ENCODE measurements at regions not wholly inside any gene's neighbourhood (a gene's known extent, or its start where the extent isn't known, plus 50 kb on each side); places are given as distances from the start of the nearest gene placed in this dataset.
"Not testable (repeated sequence)": the region's sequence is repeated elsewhere in the genome, so short reads cannot be mapped to it uniquely, and the experiment has no call there.

DNA sequence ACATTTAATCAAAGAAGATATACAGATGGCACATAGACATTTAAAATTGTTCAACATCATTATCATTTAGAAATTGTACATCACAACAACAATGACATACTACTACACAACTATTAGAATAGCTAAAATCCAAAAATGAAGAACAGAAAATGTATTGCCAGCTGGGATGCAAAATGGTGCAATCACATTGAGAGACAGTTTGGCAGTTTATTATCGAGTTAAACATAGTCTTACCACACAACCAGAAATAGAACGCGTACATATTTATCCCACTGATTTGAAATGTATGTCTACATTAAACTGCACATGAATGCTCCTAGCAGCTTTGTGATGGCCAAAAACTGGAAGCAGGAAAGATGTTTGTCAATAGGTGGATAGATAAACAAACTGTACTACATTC is 791.5 kb upstream of the MGAT4C start:
- Histone ChIP-seq H3K4me3 (ENCODE audit: low read length) (no peak overlapping the region), H3K4me2 (ENCODE audit: low read length) (no peak overlapping the region), H3K4me1 (ENCODE audit: control insufficient read depth, insufficient read depth, low read length) (no peaks in the 10 kb centered on the region), H3K27me3 (ENCODE audit: control insufficient read depth, insufficient read depth, low read length) (no peaks in the 10 kb centered on the region), H3K36me3 (ENCODE audit: insufficient read depth, low read length) (no peaks in the 10 kb centered on the region), H3K9me3 (replicated peaks; ENCODE audit: low read length) (no peaks in the 10 kb centered on the region), H3K9ac (ENCODE audit: low read depth, low read length) (no peak overlapping the region)

DNA sequence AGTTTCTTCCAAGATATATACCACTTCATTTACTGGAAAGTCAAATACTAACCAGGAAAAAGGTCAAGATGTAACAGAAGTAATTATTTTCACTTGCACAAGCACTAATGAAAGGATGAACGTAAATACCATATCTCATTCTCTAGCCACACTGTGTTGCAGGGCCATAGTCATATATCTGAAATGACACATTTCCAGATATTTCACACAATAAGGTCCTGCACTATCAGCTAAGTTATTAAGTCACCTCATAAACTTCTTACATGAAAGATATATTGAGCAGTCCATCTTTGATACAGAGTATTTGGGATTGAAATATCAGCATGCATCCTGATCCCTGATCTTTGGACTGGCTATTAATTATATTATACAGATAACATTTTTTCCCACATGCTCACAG is 783.3 kb upstream of the MGAT4C start:
- Histone ChIP-seq H3K27me3 (ENCODE audit: control insufficient read depth, insufficient read depth, low read length) (no peaks in the 10 kb centered on the region), H3K4me2 (ENCODE audit: low read length) (no peak overlapping the region), H3K9ac (ENCODE audit: low read depth, low read length) (no peak overlapping the region), H3K9me3 (replicated peaks; ENCODE audit: low read length) (no peaks in the 10 kb centered on the region), H3K36me3 (ENCODE audit: insufficient read depth, low read length) (no peaks in the 10 kb centered on the region), H3K4me1 (ENCODE audit: control insufficient read depth, insufficient read depth, low read length) (no peaks in the 10 kb centered on the region), H3K4me3 (ENCODE audit: low read length) (no peak overlapping the region)

DNA sequence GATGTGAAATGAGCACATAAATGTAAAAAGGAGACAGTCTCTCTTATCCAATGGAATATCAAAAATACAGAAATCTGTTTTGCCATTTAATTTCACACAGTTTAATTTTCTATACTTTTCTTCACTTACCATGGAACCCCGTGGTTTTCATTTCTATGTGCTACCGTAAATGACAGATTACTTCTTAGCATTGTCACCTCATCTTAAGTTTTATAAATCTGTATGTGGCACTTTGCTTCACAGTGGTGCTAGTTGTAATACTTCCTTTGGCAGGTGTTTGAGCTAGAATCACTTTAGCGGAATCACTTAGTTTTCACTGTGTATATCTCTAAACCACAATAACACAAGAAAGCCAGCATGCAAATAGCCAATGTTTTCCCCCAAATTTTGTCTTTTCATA is 781.9 kb upstream of the MGAT4C start:
- no peaks in the 10 kb centered on the region for H3K9me3 ChIP-seq (replicated peaks; ENCODE audit: low read length)
- no peak overlapping the region for H3K9ac ChIP-seq (ENCODE audit: low read depth, low read length)
- no peaks in the 10 kb centered on the region for H3K27me3 ChIP-seq (ENCODE audit: control insufficient read depth, insufficient read depth, low read length)
- no peak overlapping the region for H3K4me3 ChIP-seq (ENCODE audit: low read length)
- H3K36me3 ChIP-seq (ENCODE audit: insufficient read depth, low read length): no peaks in the 10 kb centered on the region
- no peak overlapping the region for H3K4me2 ChIP-seq (ENCODE audit: low read length)
- no peaks in the 10 kb centered on the region for H3K4me1 ChIP-seq (ENCODE audit: control insufficient read depth, insufficient read depth, low read length)

DNA sequence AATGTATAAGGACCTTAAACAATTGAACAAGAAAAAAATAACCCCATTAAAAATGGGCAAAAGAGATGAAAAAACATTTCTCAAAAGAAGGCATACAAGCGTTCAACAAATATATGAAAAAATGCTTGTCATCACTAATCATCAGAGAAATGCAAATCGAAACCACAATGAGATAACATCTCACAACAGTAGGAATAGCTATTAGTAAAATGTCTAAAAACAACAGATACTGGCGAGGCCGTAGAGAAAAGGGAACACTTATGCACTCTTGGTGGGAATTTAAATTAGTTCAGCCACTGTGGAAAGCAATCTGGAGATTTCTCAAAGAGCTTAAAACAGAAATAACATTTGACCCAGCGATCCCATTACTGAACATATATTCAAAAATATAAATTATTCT is 769.8 kb upstream of the MGAT4C start:
- H3K4me1 ChIP-seq (ENCODE audit: control insufficient read depth, insufficient read depth, low read length): no peaks in the 10 kb centered on the region
- H3K4me2 ChIP-seq (ENCODE audit: low read length): no peak overlapping the region

DNA sequence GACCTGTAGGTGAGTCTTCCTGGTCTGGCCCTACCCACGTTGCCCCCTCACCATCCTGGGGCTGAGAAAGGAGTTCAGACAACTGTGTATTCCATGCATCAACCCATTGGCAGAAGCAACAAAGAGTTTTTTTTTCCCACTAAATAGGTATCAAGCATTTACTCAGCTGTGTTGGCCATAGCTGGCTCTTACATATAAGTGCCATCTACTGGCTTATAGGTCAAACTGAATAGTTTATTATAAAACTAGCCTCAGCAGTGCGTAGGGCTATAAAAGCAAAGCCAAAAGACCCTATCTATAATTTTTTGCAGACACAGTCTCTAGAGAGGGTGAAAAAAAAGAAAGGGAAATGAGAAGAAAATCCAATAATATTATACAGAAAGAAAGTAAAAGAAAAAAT is 765.2 kb upstream of the MGAT4C start:
- Histone ChIP-seq H3K4me2 (ENCODE audit: low read length) (no peak overlapping the region), H3K9ac (ENCODE audit: low read depth, low read length) (no peak overlapping the region), H3K9me3 (replicated peaks; ENCODE audit: low read length) (no peaks in the 10 kb centered on the region), H3K27me3 (ENCODE audit: control insufficient read depth, insufficient read depth, low read length) (no peaks in the 10 kb centered on the region), H3K4me1 (ENCODE audit: control insufficient read depth, insufficient read depth, low read length) (no peaks in the 10 kb centered on the region), H3K36me3 (ENCODE audit: insufficient read depth, low read length) (no peaks in the 10 kb centered on the region), H3K4me3 (ENCODE audit: low read length) (no peak overlapping the region)

More for the DNA sequence above, 769.8 kb upstream of the MGAT4C start:
- Histone ChIP-seq H3K27me3 (ENCODE audit: control insufficient read depth, insufficient read depth, low read length) (no peaks in the 10 kb centered on the region), H3K4me3 (ENCODE audit: low read length) (no peak overlapping the region), H3K9ac (ENCODE audit: low read depth, low read length) (no peak overlapping the region), H3K9me3 (replicated peaks; ENCODE audit: low read length) (no peaks in the 10 kb centered on the region), H3K36me3 (ENCODE audit: insufficient read depth, low read length) (no peaks in the 10 kb centered on the region)

DNA sequence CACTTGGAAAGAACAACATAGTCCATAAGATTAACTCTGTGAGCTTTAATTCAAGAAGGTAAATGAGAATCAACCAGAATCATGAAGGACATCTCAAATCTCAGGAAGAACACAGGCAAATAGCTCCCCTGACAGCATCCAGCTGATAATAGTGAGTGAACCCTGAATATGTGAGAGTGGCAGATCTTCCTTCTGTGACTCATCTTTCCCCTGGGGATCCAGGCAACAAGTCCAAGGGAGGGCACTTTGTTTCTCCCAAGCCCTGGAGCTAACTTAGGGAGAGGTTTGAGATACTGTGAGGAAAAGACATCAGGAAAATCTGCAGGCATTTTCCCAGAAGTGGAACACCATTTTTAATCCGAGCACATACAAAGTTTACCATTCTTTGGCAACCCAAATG is 763.9 kb upstream of the MGAT4C start:
- H3K9me3 ChIP-seq (replicated peaks; ENCODE audit: low read length): no peaks in the 10 kb centered on the region
- H3K4me2 ChIP-seq (ENCODE audit: low read length): no peak overlapping the region
- no peak overlapping the region for H3K4me3 ChIP-seq (ENCODE audit: low read length)
- H3K4me1 ChIP-seq (ENCODE audit: control insufficient read depth, insufficient read depth, low read length): no peaks in the 10 kb centered on the region
- no peak overlapping the region for H3K9ac ChIP-seq (ENCODE audit: low read depth, low read length)
- no peaks in the 10 kb centered on the region for H3K27me3 ChIP-seq (ENCODE audit: control insufficient read depth, insufficient read depth, low read length)
- H3K36me3 ChIP-seq (ENCODE audit: insufficient read depth, low read length): no peaks in the 10 kb centered on the region

DNA sequence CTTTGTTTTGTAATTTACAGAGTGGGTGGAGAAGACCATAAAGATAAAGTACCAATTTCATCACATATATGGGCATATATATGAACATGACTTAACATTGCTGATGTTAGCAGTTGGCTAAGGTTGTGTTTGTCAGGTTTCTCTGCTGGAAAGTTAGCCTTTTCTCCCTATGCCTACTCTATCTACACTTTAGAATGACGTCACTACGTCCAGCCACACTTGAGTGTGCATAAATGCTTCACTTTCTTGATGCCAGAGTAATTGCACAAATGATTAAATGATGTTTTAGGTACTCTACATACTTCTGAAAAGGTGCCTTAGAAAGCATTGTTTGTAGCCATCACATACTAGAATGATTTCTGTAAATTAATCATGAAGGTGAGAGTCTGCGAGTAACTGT is 759.2 kb upstream of the MGAT4C start:
- Histone ChIP-seq H3K9me3 (replicated peaks; ENCODE audit: low read length) (no peaks in the 10 kb centered on the region), H3K4me1 (ENCODE audit: control insufficient read depth, insufficient read depth, low read length) (no peaks in the 10 kb centered on the region), H3K9ac (ENCODE audit: low read depth, low read length) (no peak overlapping the region), H3K27me3 (ENCODE audit: control insufficient read depth, insufficient read depth, low read length) (no peaks in the 10 kb centered on the region), H3K4me3 (ENCODE audit: low read length) (no peak overlapping the region), H3K4me2 (ENCODE audit: low read length) (no peak overlapping the region), H3K36me3 (ENCODE audit: insufficient read depth, low read length) (no peaks in the 10 kb centered on the region)

DNA sequence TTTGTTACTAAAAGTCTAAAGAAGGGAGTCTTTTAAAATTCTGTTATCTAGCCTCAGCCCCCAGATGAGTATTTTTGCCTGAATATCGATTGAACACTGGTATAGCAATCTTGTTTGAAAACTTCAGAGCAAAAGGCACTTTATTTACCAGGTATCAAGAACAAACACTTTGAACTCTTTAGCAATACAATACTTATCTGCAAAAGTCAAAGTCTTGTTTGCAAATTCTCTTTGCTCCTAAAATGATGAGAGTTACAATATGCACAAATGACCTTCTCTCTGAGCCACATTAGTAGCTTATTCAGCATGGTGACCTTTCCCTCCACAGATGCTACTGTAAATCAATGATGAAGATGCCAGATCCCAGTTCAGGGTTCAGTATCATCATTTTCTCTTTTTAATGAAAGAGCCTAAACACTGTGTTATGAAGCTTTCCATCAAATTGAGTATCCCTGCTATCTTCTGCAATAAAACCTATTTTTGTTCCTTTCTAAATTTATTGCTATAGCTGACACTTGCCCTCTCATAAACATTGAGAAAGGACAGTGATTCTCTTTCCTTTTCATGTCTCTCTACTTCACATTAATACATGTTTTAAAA is 752.7 kb upstream of the MGAT4C start:
- Histone ChIP-seq H3K9me3 (replicated peaks; ENCODE audit: low read length) (no peaks in the 10 kb centered on the region), H3K9ac (ENCODE audit: low read depth, low read length) (no peak overlapping the region), H3K27me3 (ENCODE audit: control insufficient read depth, insufficient read depth, low read length) (no peaks in the 10 kb centered on the region), H3K36me3 (ENCODE audit: insufficient read depth, low read length) (no peaks in the 10 kb centered on the region), H3K4me2 (ENCODE audit: low read length) (no peak overlapping the region), H3K4me3 (ENCODE audit: low read length) (no peak overlapping the region), H3K4me1 (ENCODE audit: control insufficient read depth, insufficient read depth, low read length) (no peaks in the 10 kb centered on the region)

DNA sequence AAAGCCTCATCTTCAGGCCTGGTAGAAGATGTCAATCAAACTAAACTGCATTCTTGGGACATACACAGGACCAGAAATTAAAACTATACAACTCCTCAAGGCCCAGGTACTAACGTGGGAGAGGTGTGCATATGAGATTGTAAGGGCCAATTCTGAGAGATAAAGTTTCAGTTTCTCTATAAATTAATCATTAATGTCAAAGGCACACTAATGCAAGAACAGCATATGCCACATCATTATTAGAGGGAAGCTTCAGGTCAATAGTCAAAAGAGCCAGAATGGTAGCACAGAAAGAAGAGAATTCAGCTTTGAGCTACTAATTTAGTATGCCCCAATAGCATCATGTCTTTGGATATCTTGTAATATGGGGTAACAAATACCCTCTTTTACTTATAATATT is 744.9 kb upstream of the MGAT4C start:
- Histone ChIP-seq H3K9me3 (replicated peaks; ENCODE audit: low read length) (no peaks in the 10 kb centered on the region), H3K9ac (ENCODE audit: low read depth, low read length) (no peak overlapping the region), H3K36me3 (ENCODE audit: insufficient read depth, low read length) (no peaks in the 10 kb centered on the region), H3K4me1 (ENCODE audit: control insufficient read depth, insufficient read depth, low read length) (no peaks in the 10 kb centered on the region), H3K27me3 (ENCODE audit: control insufficient read depth, insufficient read depth, low read length) (no peaks in the 10 kb centered on the region), H3K4me2 (ENCODE audit: low read length) (no peak overlapping the region), H3K4me3 (ENCODE audit: low read length) (no peak overlapping the region)

DNA sequence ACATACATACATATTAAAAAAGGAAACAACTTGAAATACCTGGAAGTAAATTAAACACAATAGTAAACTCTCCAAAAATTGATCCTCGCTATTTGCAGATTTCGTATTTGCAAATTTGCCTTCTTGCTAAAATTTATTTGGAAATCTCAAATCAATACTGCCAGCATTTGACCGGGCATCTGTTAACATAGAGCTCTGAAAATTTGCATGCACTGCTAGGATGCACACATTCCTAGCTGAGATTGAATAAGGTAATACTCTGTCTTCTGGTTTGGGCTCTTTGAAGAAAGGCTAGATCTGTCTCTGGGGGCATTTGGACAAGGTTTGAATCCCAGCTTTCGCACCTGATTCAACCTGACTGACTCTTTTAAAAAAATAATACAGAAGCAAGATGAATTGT is 729.1 kb upstream of the MGAT4C start:
- Histone ChIP-seq H3K36me3 (ENCODE audit: insufficient read depth, low read length) (no peaks in the 10 kb centered on the region), H3K4me3 (ENCODE audit: low read length) (no peak overlapping the region), H3K9ac (ENCODE audit: low read depth, low read length) (no peak overlapping the region), H3K27me3 (ENCODE audit: control insufficient read depth, insufficient read depth, low read length) (no peaks in the 10 kb centered on the region), H3K4me2 (ENCODE audit: low read length) (no peak overlapping the region), H3K4me1 (ENCODE audit: control insufficient read depth, insufficient read depth, low read length) (no peaks in the 10 kb centered on the region), H3K9me3 (replicated peaks; ENCODE audit: low read length) (no peaks in the 10 kb centered on the region)

DNA sequence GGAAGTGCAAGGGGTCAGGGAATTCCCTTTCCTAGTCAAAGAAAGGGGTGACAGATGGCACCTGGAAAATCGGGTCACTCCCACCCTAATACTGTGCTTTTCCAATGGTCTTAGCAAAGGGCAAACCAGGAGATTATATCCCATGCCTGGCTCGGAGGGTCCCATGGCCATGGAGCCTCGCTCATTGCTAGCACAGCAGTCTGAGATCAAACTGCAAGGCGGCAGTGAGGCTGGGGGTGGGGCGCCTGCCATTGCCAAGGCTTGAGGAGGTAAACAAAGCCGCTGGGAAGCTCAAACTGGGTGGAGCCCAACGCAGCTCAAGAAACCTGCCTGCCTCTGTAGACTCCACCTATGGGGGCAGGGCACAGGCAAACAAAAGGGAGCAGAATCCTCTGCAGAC is 714.4 kb upstream of the MGAT4C start:
- not testable (repeated sequence) for H3K36me3 ChIP-seq (ENCODE audit: insufficient read depth, low read length); H3K9me3 ChIP-seq (replicated peaks; ENCODE audit: low read length); H3K27me3 ChIP-seq (ENCODE audit: control insufficient read depth, insufficient read depth, low read length); H3K4me2 ChIP-seq (ENCODE audit: low read length); H3K9ac ChIP-seq (ENCODE audit: low read depth, low read length); H3K4me3 ChIP-seq (ENCODE audit: low read length); H3K4me1 ChIP-seq (ENCODE audit: control insufficient read depth, insufficient read depth, low read length)

DNA sequence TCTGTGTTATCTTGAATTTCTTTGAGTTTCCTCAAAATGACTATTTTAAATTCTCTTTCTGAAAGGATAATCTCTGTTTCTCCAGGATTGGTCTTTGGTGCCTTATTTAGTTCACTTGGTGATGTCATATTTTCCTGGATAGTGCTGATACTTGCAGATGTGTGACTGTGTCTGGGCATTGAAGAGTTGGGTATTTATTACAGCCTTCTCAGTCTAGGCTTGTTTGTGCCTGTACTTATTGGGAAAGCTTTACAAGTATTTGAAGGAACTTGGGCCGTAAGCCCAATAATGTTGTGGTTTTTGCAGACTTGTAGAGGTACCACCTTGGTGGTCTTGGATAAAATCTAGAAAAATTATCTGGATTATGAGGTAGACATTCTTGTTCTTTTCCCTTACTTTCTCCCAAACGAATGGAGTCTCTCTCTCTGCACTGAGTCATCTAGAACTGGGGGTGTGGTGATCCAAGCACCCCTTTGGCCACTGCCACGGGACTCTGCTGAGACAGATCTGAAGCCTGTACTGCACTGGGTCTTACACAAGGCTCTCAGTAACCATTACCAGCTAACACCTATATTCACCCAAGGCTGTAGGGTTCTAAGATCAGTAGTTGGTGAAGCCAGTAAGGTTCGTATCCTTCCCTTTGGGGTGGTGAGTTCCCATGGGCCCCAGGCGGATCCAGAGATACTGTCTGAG is 703.7 kb upstream of the MGAT4C start:
- H3K9me3 ChIP-seq (replicated peaks; ENCODE audit: low read length): no peaks in the 10 kb centered on the region
- H3K4me3 ChIP-seq (ENCODE audit: low read length): no peak overlapping the region
- no peak overlapping the region for H3K4me2 ChIP-seq (ENCODE audit: low read length)
- H3K4me1 ChIP-seq (ENCODE audit: control insufficient read depth, insufficient read depth, low read length): no peaks in the 10 kb centered on the region
- H3K36me3 ChIP-seq (ENCODE audit: insufficient read depth, low read length): no peaks in the 10 kb centered on the region
- H3K9ac ChIP-seq (ENCODE audit: low read depth, low read length): no peak overlapping the region
- no peaks in the 10 kb centered on the region for H3K27me3 ChIP-seq (ENCODE audit: control insufficient read depth, insufficient read depth, low read length)
